ENCODE measurements at regions not wholly inside any gene's neighbourhood (a gene's known extent, or its start where the extent isn't known, plus 50 kb on each side); places are given as distances from the start of the nearest gene placed in this dataset.

- Histone ChIP-seq H3K4me3 (replicated peaks; ENCODE audit: insufficient read depth, low read length) (no peak overlapping the region), H3K27me3 (ENCODE audit: insufficient read depth, poor library complexity, severe bottlenecking) (no peaks in the 10 kb centered on the region), H3K27ac (replicated peaks) (no peak overlapping the region)
- DNase-seq (ENCODE audit: low read depth in 1 of 2, low spot score in 1 of 2) = no peak
- TF ChIP-seq SPI1 (IDR thresholded peaks at IDR 0.05; ENCODE audit: borderline replicate concordance, low read depth) (no peak), CTCF (IDR thresholded peaks at IDR 0.05; ENCODE audit: insufficient read depth, low read length) (no peak), GABPA (IDR thresholded peaks at IDR 0.05; ENCODE audit: low read depth) (no peak), POLR2AphosphoS5 (IDR thresholded peaks at IDR 0.05; ENCODE audit: low read depth) (no peak)
- TF ChIP-seq, protein P1, sequence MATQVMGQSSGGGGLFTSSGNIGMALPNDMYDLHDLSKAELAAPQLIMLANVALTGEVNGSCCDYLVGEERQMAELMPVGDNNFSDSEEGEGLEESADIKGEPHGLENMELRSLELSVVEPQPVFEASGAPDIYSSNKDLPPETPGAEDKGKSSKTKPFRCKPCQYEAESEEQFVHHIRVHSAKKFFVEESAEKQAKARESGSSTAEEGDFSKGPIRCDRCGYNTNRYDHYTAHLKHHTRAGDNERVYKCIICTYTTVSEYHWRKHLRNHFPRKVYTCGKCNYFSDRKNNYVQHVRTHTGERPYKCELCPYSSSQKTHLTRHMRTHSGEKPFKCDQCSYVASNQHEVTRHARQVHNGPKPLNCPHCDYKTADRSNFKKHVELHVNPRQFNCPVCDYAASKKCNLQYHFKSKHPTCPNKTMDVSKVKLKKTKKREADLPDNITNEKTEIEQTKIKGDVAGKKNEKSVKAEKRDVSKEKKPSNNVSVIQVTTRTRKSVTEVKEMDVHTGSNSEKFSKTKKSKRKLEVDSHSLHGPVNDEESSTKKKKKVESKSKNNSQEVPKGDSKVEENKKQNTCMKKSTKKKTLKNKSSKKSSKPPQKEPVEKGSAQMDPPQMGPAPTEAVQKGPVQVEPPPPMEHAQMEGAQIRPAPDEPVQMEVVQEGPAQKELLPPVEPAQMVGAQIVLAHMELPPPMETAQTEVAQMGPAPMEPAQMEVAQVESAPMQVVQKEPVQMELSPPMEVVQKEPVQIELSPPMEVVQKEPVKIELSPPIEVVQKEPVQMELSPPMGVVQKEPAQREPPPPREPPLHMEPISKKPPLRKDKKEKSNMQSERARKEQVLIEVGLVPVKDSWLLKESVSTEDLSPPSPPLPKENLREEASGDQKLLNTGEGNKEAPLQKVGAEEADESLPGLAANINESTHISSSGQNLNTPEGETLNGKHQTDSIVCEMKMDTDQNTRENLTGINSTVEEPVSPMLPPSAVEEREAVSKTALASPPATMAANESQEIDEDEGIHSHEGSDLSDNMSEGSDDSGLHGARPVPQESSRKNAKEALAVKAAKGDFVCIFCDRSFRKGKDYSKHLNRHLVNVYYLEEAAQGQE (IDR thresholded peaks at IDR 0.05; ENCODE audit: insufficient replicate concordance, low read depth) = no peak
These were observed 62.3 kb upstream of the DAPL1 start for GRCh38 chr2:158732573-158733429.

GRCh38 chr2:158733430-158733755 is 61.7 kb upstream of the DAPL1 start:
- Histone ChIP-seq H3K4me3 (replicated peaks; ENCODE audit: insufficient read depth, low read length) (no peak overlapping the region), H3K27me3 (ENCODE audit: insufficient read depth, poor library complexity, severe bottlenecking) (no peaks in the 10 kb centered on the region), H3K27ac (replicated peaks) (no peak overlapping the region)
- TF ChIP-seq GABPA (IDR thresholded peaks at IDR 0.05; ENCODE audit: low read depth) = no peak
- no peak for TF ChIP-seq CTCF (IDR thresholded peaks at IDR 0.05; ENCODE audit: insufficient read depth, low read length)
- TF ChIP-seq, protein P1 (IDR thresholded peaks at IDR 0.05; ENCODE audit: insufficient replicate concordance, low read depth) = no peak
- TF ChIP-seq SPI1 (IDR thresholded peaks at IDR 0.05; ENCODE audit: borderline replicate concordance, low read depth) = no peak
- no peak for TF ChIP-seq POLR2AphosphoS5 (IDR thresholded peaks at IDR 0.05; ENCODE audit: low read depth)
- DNase-seq (ENCODE audit: low read depth in 1 of 2, low spot score in 1 of 2) = no peak

DNA sequence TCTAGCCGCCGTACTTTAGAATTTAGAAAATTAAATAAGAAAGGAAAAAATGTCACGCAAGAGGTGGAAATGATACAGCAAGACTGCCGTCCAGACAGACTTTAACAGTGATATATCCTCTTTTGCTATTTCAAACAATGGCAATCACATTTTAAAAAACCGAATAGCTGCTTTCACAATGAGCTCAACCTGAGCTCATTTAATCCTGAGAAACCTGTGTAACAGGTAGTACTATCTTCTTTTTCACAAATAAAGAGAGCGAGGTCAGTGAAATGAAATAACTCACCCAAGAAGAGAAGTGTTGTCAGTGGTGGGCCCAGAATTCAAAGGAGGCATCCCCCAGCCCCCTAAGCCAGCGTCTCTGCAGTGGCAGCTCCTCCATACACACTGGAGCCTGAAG is 60.7 kb upstream of the DAPL1 start:
- Histone ChIP-seq H3K4me3 (replicated peaks; ENCODE audit: insufficient read depth, low read length) (no peak overlapping the region), H3K27me3 (ENCODE audit: insufficient read depth, poor library complexity, severe bottlenecking) (no peaks in the 10 kb centered on the region), H3K27ac (replicated peaks) (no peak overlapping the region)
- no peak for DNase-seq (ENCODE audit: low read depth in 1 of 2, low spot score in 1 of 2)
- TF ChIP-seq GABPA (IDR thresholded peaks at IDR 0.05; ENCODE audit: low read depth) = no peak
- TF ChIP-seq, protein P1 (IDR thresholded peaks at IDR 0.05; ENCODE audit: insufficient replicate concordance, low read depth) = no peak
- TF ChIP-seq SPI1 (IDR thresholded peaks at IDR 0.05; ENCODE audit: borderline replicate concordance, low read depth) = no peak
- no peak for TF ChIP-seq CTCF (IDR thresholded peaks at IDR 0.05; ENCODE audit: insufficient read depth, low read length)
- TF ChIP-seq POLR2AphosphoS5 (IDR thresholded peaks at IDR 0.05; ENCODE audit: low read depth) = no peak
